ENCODE measurements at regions not wholly inside any gene's neighbourhood (a gene's known extent, or its start where the extent isn't known, plus 50 kb on each side); places are given as distances from the start of the nearest gene placed in this dataset.

DNA sequence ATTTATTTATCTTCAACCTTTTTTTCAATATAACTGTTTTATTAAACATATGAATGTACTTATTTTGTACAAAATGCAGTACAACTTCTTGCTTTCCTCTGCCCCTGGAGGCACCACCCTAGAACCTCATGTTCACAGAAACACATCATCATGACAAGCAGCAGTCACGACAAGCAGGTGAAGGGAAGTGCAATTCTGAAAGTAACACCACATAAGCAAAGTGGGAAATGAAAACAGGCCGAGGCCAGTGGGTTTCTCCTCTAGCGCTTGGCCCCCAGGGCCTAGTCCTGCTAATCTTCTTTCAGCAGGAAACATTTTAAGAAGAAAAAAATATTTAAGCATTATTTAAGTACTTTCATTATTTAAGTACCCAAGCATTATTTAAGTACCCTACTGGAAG lies 598.1 kb downstream of the SH2D4B start:
- TF ChIP-seq, protein P1, sequence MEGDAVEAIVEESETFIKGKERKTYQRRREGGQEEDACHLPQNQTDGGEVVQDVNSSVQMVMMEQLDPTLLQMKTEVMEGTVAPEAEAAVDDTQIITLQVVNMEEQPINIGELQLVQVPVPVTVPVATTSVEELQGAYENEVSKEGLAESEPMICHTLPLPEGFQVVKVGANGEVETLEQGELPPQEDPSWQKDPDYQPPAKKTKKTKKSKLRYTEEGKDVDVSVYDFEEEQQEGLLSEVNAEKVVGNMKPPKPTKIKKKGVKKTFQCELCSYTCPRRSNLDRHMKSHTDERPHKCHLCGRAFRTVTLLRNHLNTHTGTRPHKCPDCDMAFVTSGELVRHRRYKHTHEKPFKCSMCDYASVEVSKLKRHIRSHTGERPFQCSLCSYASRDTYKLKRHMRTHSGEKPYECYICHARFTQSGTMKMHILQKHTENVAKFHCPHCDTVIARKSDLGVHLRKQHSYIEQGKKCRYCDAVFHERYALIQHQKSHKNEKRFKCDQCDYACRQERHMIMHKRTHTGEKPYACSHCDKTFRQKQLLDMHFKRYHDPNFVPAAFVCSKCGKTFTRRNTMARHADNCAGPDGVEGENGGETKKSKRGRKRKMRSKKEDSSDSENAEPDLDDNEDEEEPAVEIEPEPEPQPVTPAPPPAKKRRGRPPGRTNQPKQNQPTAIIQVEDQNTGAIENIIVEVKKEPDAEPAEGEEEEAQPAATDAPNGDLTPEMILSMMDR (IDR thresholded peaks at IDR 0.05): no peak
- no peak for TF ChIP-seq EP300 (IDR thresholded peaks at IDR 0.05)
